OCI-LY1 (cell line): ENCODE measurements at regions not wholly inside any gene's neighbourhood (a gene's known extent, or its start where the extent isn't known, plus 50 kb on each side); places are given as distances from the start of the nearest gene placed in this dataset.

Source experiments
- EZH2 ChIP-seq: fragments of 200-600 bp; sonication (generic), shearing (Covaris generic); IDR thresholded peaks from 2 replicates; pipeline ENCODE4 v1.8.0; 2017; ENCODE audit warnings: borderline replicate concordance, mixed run types, mild to moderate bottlenecking, antibody characterized with exemption, low read length, moderate library complexity, mixed read lengths
- TF ChIP-seq, protein P1 (sequence below): fragments of 200-600 bp; sonication (generic), shearing (Covaris generic); IDR thresholded peaks from 2 replicates; pipeline ENCODE4 v1.5.1; 2017; ENCODE audit warnings: mild to moderate bottlenecking, antibody characterized with exemption, low read length, moderate library complexity, mixed read lengths

DNA sequence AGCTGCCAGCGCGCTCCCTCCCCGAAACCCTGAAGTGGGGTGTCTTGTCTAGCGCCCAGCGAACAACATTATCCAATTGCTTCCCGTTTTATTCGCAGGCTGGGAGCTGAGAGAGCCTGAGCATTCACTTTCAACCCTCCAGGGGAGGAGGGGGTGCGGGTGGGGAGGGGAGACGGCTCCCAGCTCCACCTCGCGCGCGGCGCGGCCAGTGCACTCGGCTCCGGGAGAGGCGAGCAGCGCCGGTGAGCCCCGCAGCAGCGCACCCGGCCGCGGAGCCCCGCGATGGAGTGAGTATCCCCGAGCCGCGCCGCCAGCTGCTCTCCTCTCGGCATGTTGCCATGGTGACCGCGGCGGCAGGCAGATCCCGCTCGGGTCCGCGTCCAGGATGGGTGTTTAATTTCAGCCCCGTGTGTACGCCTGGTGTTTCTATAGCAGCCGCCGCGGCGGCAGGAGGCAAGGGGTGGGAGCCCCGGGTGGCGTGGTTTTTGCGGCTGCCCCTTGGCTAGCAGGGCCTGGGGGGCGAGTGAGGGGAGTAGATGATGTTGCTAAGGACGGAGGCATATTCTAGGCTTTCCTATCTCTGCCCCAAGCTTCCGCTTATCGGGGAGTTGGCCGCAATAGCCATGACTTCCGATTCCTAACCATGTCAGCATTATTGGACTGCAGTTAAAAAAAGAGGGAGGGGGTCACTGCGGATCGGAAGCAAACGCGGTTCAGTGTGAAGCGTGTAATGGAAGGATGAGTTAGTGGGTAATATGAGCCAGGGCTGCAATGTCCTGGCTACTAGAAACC lies 139.2 kb upstream of the PALM2AKAP2 start:
- TF ChIP-seq, protein P1, sequence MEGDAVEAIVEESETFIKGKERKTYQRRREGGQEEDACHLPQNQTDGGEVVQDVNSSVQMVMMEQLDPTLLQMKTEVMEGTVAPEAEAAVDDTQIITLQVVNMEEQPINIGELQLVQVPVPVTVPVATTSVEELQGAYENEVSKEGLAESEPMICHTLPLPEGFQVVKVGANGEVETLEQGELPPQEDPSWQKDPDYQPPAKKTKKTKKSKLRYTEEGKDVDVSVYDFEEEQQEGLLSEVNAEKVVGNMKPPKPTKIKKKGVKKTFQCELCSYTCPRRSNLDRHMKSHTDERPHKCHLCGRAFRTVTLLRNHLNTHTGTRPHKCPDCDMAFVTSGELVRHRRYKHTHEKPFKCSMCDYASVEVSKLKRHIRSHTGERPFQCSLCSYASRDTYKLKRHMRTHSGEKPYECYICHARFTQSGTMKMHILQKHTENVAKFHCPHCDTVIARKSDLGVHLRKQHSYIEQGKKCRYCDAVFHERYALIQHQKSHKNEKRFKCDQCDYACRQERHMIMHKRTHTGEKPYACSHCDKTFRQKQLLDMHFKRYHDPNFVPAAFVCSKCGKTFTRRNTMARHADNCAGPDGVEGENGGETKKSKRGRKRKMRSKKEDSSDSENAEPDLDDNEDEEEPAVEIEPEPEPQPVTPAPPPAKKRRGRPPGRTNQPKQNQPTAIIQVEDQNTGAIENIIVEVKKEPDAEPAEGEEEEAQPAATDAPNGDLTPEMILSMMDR, result no peak
- no peak for TF ChIP-seq EZH2
